Thoracic aorta (tissue), 2 donors: ENCODE measurements at regions not wholly inside any gene's neighbourhood (a gene's known extent, or its start where the extent isn't known, plus 50 kb on each side); places are given as distances from the start of the nearest gene placed in this dataset.

Experiments used
- ATAC-seq: fragments of 150-250 bp; one replicate; pipeline ENCODE4 v1.8.0; 2017; ENCODE audit warnings: low read depth; ENCODE audit not compliant: insufficient number of reproducible peaks, low FRiP score
- DNase-seq: peaks from one replicate; pipeline ENCODE4 v3.0.0-alpha.2; 2020; ENCODE audit warnings: low spot score
- H3K27ac ChIP-seq, 2 donors: fragments of 200-600 bp; sonication (generic); 1 replicate in 1 of 2; 2 replicates in 1 of 2; pipeline ENCODE4 v1.5.1; 2016; ENCODE audit warnings: mild to moderate bottlenecking in 2 of 2, moderate library complexity in 2 of 2
- H3K27me3 ChIP-seq: fragments of 200-600 bp; sonication (generic); replicated peaks from 2 replicates; pipeline ENCODE4 v1.6.0; 2016; ENCODE audit warnings: mild to moderate bottlenecking; ENCODE audit not compliant: insufficient read depth
- H3K36me3 ChIP-seq: fragments of 200-600 bp; sonication (generic); one replicate; pipeline ENCODE4 v1.5.1; 2016
- H3K4me1 ChIP-seq, 2 donors: fragments of 200-600 bp; sonication (generic); 1 replicate in 1 of 2; 2 replicates in 1 of 2; pipeline versions ENCODE4 v1.5.1 to v1.6.0; 2016; ENCODE audit warnings: low read depth in 2 of 2, mild to moderate bottlenecking in 1 of 2; ENCODE audit not compliant: control insufficient read depth in 1 of 2
- H3K4me3 ChIP-seq: fragments of 200-600 bp; sonication (generic); 2 replicates; pipeline ENCODE4 v1.5.1; 2016; ENCODE audit warnings: mild to moderate bottlenecking
- H3K9me3 ChIP-seq: fragments of 200-600 bp; sonication (generic); 2 replicates; pipeline ENCODE4 v1.5.1; 2016
- TF ChIP-seq, protein P1 (sequence below): fragments of 200-600 bp; sonication (generic); IDR thresholded peaks from one replicate; pipeline ENCODE4 v1.5.1; 2019; ENCODE audit warnings: antibody characterized with exemption

DNA sequence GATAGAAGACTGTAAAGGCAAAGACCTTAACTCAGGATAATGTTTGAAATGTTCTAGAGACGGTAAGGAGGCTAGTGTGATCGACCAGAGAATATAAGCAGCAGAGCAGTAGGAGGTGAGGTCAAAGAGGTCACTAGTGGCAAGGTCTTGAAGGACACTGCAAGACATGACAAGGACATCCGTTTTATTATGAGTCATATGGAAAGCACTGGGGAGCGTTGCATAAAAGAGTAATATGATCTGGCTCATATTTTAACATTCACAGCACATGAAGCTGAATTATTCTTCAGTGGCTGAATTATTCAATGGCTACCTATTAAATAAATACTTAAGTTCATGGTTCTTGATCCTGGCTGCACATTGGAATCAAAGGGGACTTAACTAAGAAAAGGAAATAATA lies 123.7 kb downstream of the SOX9 start:
- H3K27me3 ChIP-seq, result no peaks in the 10 kb centered on the region
- H3K9me3 ChIP-seq, result peaks cover 7% of the 10 kb centered on the region
- H3K4me1 ChIP-seq, result no peaks in the 10 kb centered on the region
- TF ChIP-seq, protein P1, sequence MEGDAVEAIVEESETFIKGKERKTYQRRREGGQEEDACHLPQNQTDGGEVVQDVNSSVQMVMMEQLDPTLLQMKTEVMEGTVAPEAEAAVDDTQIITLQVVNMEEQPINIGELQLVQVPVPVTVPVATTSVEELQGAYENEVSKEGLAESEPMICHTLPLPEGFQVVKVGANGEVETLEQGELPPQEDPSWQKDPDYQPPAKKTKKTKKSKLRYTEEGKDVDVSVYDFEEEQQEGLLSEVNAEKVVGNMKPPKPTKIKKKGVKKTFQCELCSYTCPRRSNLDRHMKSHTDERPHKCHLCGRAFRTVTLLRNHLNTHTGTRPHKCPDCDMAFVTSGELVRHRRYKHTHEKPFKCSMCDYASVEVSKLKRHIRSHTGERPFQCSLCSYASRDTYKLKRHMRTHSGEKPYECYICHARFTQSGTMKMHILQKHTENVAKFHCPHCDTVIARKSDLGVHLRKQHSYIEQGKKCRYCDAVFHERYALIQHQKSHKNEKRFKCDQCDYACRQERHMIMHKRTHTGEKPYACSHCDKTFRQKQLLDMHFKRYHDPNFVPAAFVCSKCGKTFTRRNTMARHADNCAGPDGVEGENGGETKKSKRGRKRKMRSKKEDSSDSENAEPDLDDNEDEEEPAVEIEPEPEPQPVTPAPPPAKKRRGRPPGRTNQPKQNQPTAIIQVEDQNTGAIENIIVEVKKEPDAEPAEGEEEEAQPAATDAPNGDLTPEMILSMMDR, result no peak
- H3K4me3 ChIP-seq, result no peak overlapping the region
- no peak overlapping the region for H3K27ac ChIP-seq
- DNase-seq, result no peak
- no peak for ATAC-seq
- H3K36me3 ChIP-seq, result no peaks in the 10 kb centered on the region

DNA sequence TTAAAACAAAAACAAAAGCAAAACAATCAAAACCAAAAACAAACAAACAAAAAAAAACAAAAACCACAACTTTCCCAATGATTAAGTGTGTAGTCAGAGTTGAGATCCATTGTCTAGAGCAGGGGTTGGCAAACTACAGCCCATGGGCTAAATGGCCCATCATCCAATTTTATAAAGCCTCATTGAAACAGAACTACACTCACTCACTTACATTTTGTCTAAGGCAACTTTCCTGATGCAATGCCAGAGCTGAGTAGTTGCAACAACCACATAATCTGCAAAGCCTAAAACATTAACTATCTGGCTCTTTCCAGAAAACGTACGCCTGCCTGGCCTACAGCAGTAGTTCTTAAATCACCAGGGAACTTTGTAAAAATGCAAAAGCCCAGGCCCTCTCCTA lies 124.1 kb downstream of the SOX9 start:
- ATAC-seq (no peak), DNase-seq (no peak)
- TF ChIP-seq, protein P1, result no peak
- Histone ChIP-seq H3K27me3 (no peaks in the 10 kb centered on the region), H3K4me1 (no peaks in the 10 kb centered on the region), H3K4me3 (no peak overlapping the region), H3K36me3 (no peaks in the 10 kb centered on the region), H3K27ac (no peak overlapping the region), H3K9me3 (peaks cover 7% of the 10 kb centered on the region)

DNA sequence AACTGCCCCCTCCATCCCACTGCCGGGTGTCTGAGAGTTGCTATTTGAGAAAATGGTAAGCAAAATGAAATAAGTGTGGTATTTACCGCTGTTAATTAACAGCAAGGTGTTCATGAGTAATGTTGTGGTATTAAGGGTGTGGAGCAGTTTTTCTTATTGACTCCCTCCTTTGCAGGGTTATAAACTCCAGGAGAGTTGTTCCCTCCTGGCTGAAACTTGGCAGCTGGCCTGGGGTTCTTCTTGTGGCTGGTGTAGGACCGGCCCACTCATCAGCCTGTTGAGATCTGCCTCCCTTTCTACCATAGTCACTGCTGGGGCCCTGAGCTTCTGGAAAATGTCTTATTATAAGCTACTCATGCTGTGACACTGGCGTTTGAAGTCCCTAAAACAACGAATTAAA lies 128.6 kb downstream of the SOX9 start:
- Histone ChIP-seq H3K27ac (no peak overlapping the region), H3K4me1 (no peaks in the 10 kb centered on the region), H3K4me3 (no peak overlapping the region), H3K36me3 (no peaks in the 10 kb centered on the region), H3K9me3 (no peaks in the 10 kb centered on the region), H3K27me3 (no peaks in the 10 kb centered on the region)
- TF ChIP-seq, protein P1, result no peak
- ATAC-seq (no peak), DNase-seq (no peak)

DNA sequence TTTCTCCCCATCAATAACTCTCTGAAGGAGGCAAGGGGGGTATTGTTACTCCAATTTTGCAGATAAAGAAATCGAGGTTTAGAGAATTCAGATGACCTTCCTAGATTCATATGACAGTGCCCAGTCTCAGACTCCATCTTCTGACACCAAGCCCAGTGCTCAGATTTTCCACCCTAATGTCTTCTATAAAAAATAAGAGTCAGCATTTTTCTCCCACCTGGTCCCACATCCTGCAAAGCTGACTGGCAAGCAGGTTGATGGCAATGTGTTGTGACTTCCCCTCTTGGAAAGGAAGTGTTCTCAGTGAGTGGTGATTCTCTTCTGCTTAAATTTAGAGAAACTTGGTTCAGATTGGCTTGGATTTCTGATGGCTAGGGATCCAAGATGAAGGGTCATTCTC lies 129.4 kb downstream of the SOX9 start:
- Histone ChIP-seq H3K27ac (no peak overlapping the region), H3K27me3 (no peaks in the 10 kb centered on the region), H3K9me3 (no peaks in the 10 kb centered on the region), H3K4me3 (no peak overlapping the region), H3K4me1 (no peaks in the 10 kb centered on the region), H3K36me3 (no peaks in the 10 kb centered on the region)
- no peak for DNase-seq
- no peak for ATAC-seq
- TF ChIP-seq, protein P1, result no peak

DNA sequence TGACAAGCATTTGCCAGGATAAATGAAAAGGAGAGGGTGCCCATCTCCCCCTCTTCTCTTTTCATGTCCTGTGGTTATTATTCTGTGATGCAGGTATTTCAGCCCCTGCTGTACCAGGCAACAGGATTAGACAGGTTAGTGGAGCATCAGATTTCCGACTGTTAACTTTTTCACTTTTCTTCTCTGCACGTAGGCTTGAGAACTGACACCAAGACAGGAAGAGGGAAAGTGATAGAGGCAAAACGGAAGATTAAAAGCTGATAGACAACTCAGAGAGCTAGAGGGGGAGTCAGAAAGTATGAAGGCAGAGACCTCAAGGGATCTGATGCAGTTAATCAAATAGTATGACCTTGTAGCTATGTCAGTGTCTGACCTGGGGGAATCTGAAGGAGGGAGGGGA lies 132.8 kb downstream of the SOX9 start:
- Histone ChIP-seq H3K27me3 (no peaks in the 10 kb centered on the region), H3K9me3 (no peaks in the 10 kb centered on the region), H3K4me3 (no peak overlapping the region), H3K4me1 (no peaks in the 10 kb centered on the region), H3K36me3 (no peaks in the 10 kb centered on the region), H3K27ac (no peak overlapping the region)
- ATAC-seq, result no peak
- TF ChIP-seq, protein P1, result no peak
- no peak for DNase-seq
